ENCODE measurements at regions not wholly inside any gene's neighbourhood (a gene's known extent, or its start where the extent isn't known, plus 50 kb on each side); places are given as distances from the start of the nearest gene placed in this dataset.

DNA sequence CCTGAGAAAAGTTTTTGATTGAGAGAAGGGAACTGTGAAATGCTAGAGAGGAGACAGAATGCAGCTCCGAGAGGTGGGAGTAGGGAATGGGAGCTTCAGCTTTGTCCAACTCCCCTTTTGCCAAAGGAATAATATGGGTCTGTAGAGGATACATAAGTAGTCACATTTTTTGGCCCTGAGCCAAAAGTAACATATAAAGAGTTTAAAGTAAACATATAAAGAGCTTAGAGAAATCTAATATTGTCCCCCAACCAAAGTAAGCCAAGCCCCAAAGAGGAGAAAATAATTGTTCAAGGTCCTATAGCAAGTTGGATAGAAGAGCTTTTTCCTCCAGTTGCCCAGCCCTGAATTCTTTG lies 215.1 kb downstream of the TMEM114 start:
- Histone ChIP-seq H3K27me3 (replicated peaks in 1 of 4; ENCODE audit: control insufficient read depth in 3 of 4, extremely low read depth in 1 of 4, insufficient read depth in 3 of 4, low read length in 3 of 4) (no peaks in the 10 kb centered on the region), H4K8ac (ENCODE audit: extremely low read depth, insufficient read depth, low read length) (no peak overlapping the region), H3K79me1 (ENCODE audit: low read depth, low read length) (no peaks in the 10 kb centered on the region), H3K4me2 (ENCODE audit: insufficient read depth in 1 of 2, low read depth in 2 of 2, low read length in 2 of 2) (no peak overlapping the region), H3K23me2 (ENCODE audit: low read depth, low read length) (no peaks in the 10 kb centered on the region), H4K20me1 (replicated peaks in 1 of 2; ENCODE audit: control insufficient read depth in 1 of 2, insufficient read depth in 2 of 2, low read length in 2 of 2) (no peaks in the 10 kb centered on the region), H2BK5ac (ENCODE audit: low read depth, low read length) (no peak overlapping the region), H3K4ac (replicated peaks; ENCODE audit: insufficient read length, low read depth, low read length) (no peak overlapping the region), H2BK20ac (ENCODE audit: low read length) (no peak overlapping the region), H3K36me3 (ENCODE audit: control insufficient read depth in 2 of 4, insufficient read depth in 4 of 4, low read length in 3 of 4) (no peaks in the 10 kb centered on the region), H2BK15ac (ENCODE audit: low read length) (no peak overlapping the region), H3K18ac (ENCODE audit: extremely low read depth, low read length) (no peak overlapping the region), H3K9me3 (ENCODE audit: insufficient read depth in 2 of 2, low read depth in 1 of 2, low read length in 1 of 2) (no peaks in the 10 kb centered on the region), H3K14ac (ENCODE audit: insufficient read length) (no peak overlapping the region), H2AK5ac (ENCODE audit: low read depth, low read length) (no peak overlapping the region), H2BK12ac (ENCODE audit: low read depth, low read length) (no peak overlapping the region), H3K23ac (ENCODE audit: insufficient read length) (no peak overlapping the region), H3K4me3 (ENCODE audit: extremely low read depth in 1 of 4, insufficient read depth in 2 of 4, low read depth in 3 of 4, low read length in 4 of 4) (no peak overlapping the region), H3K9ac (replicated peaks in 1 of 4; ENCODE audit: extremely low read depth in 1 of 4, low read depth in 3 of 4, low read length in 3 of 4) (no peak overlapping the region), H2BK120ac (replicated peaks; ENCODE audit: low read depth, low read length) (no peak overlapping the region), H4K91ac (replicated peaks; ENCODE audit: insufficient read length, low read length) (no peak overlapping the region), H3K27ac (ENCODE audit: low read depth, low read length) (no peak overlapping the region), H3K56ac (replicated peaks; ENCODE audit: insufficient read length, low read depth, low read length) (no peak overlapping the region), H3K79me2 (ENCODE audit: control insufficient read depth in 1 of 2, insufficient read depth in 2 of 2, low read length in 2 of 2) (no peaks in the 10 kb centered on the region), H2AFZ (ENCODE audit: low read length) (no peak overlapping the region), H4K5ac (ENCODE audit: insufficient read length, low read depth, low read length) (no peak overlapping the region), H3K4me1 (replicated peaks in 1 of 4; ENCODE audit: control insufficient read depth in 3 of 4, insufficient read depth in 4 of 4, low read length in 3 of 4) (peaks cover 2 to 5% (median 4%) of the 10 kb centered on the region in 4 experiments; a peak in 4 of 7 replicates)
- POLR2A ChIA-PET (ENCODE audit: partially characterized antibody): no interaction called here
- 91% methylated on average over 1 of the region's 1 CpG; no CpG with 5 or more reads in 1 of the 2 experiments for WGBS, 2 experiments (ENCODE audit: extremely low coverage in 1 of 2, insufficient coverage in 1 of 2, insufficient read length in 1 of 2, insufficient replicate concordance in 2 of 2, low coverage in 1 of 2, low lambda C conversion rate in 2 of 2, missing lambda C conversion rate in 1 of 2)
- CTCF ChIA-PET (ENCODE audit: partially characterized antibody): no interaction called here
- FAIRE-seq: no peak
- DNase-seq (ENCODE audit: low read depth in 1 of 2, low spot score in 2 of 2): no peak
- TF ChIP-seq HDAC6 (IDR thresholded peaks at IDR 0.05; ENCODE audit: low read depth, low read length) (no peak), CBX5 (IDR thresholded peaks at IDR 0.05; ENCODE audit: low read depth, low read length) (no peak)
